ENCODE measurements at regions not wholly inside any gene's neighbourhood (a gene's known extent, or its start where the extent isn't known, plus 50 kb on each side); places are given as distances from the start of the nearest gene placed in this dataset.

GRCh38 chr16:58970775-58971174 is 236.7 kb upstream of the GOT2 start:
- no peak for TF ChIP-seq CTCF (IDR thresholded peaks at IDR 0.05)
- TF ChIP-seq EP300 (IDR thresholded peaks at IDR 0.05), result no peak

Measured in ovary (tissue), 3 donors.